ENCODE measurements at regions not wholly inside any gene's neighbourhood (a gene's known extent, or its start where the extent isn't known, plus 50 kb on each side); places are given as distances from the start of the nearest gene placed in this dataset.

DNA sequence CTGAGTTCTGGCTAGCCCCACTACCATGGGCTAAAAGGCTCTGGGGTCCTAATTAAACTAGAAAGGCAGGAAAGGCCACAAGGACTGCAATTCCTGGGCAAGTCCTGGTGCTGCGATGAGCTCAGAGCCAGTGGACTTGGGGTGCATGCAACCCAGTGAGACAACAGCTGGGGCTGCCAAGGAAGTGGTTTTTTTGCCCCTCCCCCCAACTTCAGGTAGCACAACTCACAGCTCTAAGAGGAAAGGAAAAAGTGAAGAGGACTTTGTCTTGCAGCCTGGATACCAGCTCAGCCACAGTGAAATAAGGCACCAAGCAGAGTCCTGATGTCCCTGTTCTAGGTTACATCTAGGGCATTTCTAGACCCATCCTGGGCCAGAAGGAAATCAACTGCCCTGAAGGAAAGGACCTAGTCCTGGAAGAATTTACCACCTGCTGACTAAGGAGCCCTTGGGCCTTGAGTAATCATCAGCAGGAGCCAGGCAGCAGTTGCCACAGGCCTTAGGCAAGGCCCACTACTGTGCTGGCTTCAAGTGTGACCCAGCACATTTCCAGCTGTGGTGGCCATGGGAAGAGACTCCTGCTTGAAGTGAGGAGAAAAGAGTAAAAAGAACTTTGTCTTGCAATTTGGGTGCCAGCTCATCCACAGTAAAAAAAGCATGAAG lies 358.4 kb downstream of the BTBD3 start:
- DNase-seq (no peak), ATAC-seq (no peak)
- Histone ChIP-seq H3K36me3 (no peaks in the 10 kb centered on the region), H3K27me3 (no peaks in the 10 kb centered on the region), H3K4me3 (no peak overlapping the region), H3K4me1 (no peaks in the 10 kb centered on the region), H3K27ac (no peak overlapping the region), H3K9me3 (peaks cover 0 to 11% (median 0%) of the 10 kb centered on the region in 11 donors)
- intact Hi-C loops (cut with DNase I), result no loop called here
- 88 to 95% methylated on average over 1 of the region's 1 CpG for WGBS, 2 donors
- TF ChIP-seq, protein P1, sequence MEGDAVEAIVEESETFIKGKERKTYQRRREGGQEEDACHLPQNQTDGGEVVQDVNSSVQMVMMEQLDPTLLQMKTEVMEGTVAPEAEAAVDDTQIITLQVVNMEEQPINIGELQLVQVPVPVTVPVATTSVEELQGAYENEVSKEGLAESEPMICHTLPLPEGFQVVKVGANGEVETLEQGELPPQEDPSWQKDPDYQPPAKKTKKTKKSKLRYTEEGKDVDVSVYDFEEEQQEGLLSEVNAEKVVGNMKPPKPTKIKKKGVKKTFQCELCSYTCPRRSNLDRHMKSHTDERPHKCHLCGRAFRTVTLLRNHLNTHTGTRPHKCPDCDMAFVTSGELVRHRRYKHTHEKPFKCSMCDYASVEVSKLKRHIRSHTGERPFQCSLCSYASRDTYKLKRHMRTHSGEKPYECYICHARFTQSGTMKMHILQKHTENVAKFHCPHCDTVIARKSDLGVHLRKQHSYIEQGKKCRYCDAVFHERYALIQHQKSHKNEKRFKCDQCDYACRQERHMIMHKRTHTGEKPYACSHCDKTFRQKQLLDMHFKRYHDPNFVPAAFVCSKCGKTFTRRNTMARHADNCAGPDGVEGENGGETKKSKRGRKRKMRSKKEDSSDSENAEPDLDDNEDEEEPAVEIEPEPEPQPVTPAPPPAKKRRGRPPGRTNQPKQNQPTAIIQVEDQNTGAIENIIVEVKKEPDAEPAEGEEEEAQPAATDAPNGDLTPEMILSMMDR (IDR thresholded peaks at IDR 0.05), result no peak

DNA sequence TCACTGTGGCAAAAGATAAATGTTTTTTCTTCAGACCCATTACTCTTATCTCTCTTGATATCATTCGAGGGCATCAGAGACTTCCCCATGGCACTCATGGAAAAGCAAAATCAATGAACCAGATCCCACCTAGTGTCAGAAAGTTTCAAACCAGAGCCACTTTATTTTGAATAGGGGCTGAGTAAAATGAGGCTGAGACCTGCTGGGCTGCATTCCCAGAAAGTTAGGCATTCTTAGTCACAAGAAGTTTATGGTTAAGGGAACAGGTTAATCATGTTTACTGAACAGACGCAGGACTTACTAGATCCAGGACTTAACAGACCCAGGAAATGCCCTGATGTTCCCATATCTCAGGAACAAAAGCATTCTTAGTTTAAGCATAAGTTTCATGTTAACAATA lies 369.9 kb downstream of the BTBD3 start:
- WGBS, 2 donors, result 69 to 70% methylated on average over 2 of the region's 2 CpGs
- Histone ChIP-seq H3K4me1 (no peaks in the 10 kb centered on the region), H3K27me3 (no peaks in the 10 kb centered on the region), H3K9me3 (peaks cover 0 to 7% (median 0%) of the 10 kb centered on the region in 11 donors), H3K4me3 (no peak overlapping the region), H3K36me3 (no peaks in the 10 kb centered on the region), H3K27ac (no peak overlapping the region)
- DNase-seq, result no peak
- TF ChIP-seq, protein P1 (IDR thresholded peaks at IDR 0.05), result no peak
- no peak for ATAC-seq
- intact Hi-C loops (cut with DNase I), result no loop called here

DNA sequence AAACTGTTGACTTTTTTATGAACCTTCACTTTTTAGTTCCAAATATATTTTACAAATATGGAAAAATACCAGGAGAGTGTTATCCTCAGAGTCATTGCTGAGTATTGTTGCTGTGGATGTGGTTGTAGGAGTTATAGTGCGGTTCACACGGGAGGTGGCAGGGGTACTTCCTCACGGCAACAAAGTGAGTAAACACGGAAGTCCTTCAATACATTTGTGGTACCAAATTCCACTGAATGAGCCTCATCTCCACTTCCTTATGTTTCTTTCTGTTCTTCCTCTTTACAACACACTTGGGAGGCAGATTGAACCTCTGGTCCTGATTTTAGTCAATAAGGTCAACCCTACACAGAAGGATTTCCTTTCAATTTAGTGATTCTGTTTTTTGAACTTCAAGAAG lies 371.8 kb downstream of the BTBD3 start:
- peaks cover 0 to 12% (median 0%) of the 10 kb centered on the region in 11 donors for H3K9me3 ChIP-seq
- no peak for ATAC-seq
- no peak for DNase-seq
- no peaks in the 10 kb centered on the region for H3K36me3 ChIP-seq
- H3K27ac ChIP-seq, result no peak overlapping the region
- 84% methylated on average over 4 of the region's 4 CpGs for WGBS, 2 donors
- TF ChIP-seq, protein P1 (IDR thresholded peaks at IDR 0.05), result no peak
- intact Hi-C loops (cut with DNase I), result no loop called here
- no peaks in the 10 kb centered on the region for H3K27me3 ChIP-seq
- H3K4me3 ChIP-seq, result no peak overlapping the region
- H3K4me1 ChIP-seq, result no peaks in the 10 kb centered on the region

DNA sequence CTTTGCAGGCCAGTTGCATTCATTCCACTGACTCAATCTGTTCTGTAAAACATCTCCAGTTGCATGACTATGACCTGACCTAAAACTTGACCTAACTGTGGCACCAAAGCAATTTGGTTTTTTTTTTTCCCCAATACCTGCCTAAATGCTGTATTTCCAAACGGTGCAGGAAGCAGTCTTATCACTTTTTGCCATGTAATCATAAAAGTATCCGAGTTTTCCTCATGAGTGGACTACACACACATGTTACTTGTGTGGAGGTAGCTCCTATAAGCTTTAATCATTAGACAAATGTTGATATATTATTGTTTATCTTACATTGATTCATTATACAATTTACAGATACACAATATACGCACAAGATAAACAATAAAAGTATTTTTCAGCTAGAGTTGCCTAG lies 373.7 kb downstream of the BTBD3 start:
- Histone ChIP-seq H3K4me3 (no peak overlapping the region), H3K27me3 (no peaks in the 10 kb centered on the region), H3K9me3 (peaks cover 0 to 19% (median 0%) of the 10 kb centered on the region in 11 donors), H3K36me3 (no peaks in the 10 kb centered on the region), H3K27ac (no peak overlapping the region), H3K4me1 (no peaks in the 10 kb centered on the region)
- no peak for ATAC-seq
- WGBS, 2 donors, result 70 to 77% methylated on average over 3 of the region's 3 CpGs
- TF ChIP-seq, protein P1 (IDR thresholded peaks at IDR 0.05), result no peak
- DNase-seq, result no peak
- intact Hi-C loops (cut with DNase I), result loop anchor here in 1 of 10 donors (5.0 kb wide), 1 partner anchor 49 kb away; no protein-coding TSS in a partner anchor

Data from heart right ventricle (tissue), 16 donors.